Peyer's patch (tissue), 4 donors: ENCODE measurements at regions not wholly inside any gene's neighbourhood (a gene's known extent, or its start where the extent isn't known, plus 50 kb on each side); places are given as distances from the start of the nearest gene placed in this dataset.

Source experiments
- POLR2A ChIP-seq, 2 donors: fragments of 450-650 bp; IDR thresholded peaks; one replicate each; pipeline ENCODE4 v1.5.1; 2017; ENCODE audit warnings: antibody characterized with exemption in 2 of 2, mild to moderate bottlenecking in 2 of 2, moderate library complexity in 2 of 2
- TF ChIP-seq, protein P1 (sequence below), 6 experiments: fragments of 450-650 bp in 4 of 6; fragments of 200-600 bp in 2 of 6; sonication (generic) in 1 of 6; IDR thresholded peaks; one replicate each; pipeline ENCODE4 v1.5.1; 2017 to 2019; ENCODE audit warnings: antibody characterized with exemption in 6 of 6, mild to moderate bottlenecking in 3 of 6, moderate library complexity in 1 of 6

DNA sequence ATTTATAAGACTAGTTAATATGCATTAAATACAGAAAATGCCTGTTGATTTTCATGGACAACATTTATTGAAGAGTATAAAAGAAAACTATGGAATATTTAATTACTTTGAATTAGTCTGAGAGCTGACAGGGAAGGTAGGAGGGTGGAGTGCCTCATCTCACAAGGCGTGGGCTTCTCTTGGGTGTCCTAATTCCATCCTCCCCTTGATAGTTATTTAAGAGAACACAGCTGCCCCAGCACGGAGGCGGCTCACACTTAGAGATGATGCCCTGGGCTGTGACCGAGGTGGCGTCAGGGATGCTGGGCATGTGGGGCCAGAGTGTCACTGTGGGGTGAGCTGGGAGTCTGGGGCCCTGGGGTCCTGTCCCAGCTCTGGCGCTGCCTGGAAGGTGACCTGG, 493.0 kb downstream of the PTPRU start:
- TF ChIP-seq POLR2A (IDR thresholded peaks at IDR 0.05) = no peak
- TF ChIP-seq, protein P1, sequence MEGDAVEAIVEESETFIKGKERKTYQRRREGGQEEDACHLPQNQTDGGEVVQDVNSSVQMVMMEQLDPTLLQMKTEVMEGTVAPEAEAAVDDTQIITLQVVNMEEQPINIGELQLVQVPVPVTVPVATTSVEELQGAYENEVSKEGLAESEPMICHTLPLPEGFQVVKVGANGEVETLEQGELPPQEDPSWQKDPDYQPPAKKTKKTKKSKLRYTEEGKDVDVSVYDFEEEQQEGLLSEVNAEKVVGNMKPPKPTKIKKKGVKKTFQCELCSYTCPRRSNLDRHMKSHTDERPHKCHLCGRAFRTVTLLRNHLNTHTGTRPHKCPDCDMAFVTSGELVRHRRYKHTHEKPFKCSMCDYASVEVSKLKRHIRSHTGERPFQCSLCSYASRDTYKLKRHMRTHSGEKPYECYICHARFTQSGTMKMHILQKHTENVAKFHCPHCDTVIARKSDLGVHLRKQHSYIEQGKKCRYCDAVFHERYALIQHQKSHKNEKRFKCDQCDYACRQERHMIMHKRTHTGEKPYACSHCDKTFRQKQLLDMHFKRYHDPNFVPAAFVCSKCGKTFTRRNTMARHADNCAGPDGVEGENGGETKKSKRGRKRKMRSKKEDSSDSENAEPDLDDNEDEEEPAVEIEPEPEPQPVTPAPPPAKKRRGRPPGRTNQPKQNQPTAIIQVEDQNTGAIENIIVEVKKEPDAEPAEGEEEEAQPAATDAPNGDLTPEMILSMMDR (IDR thresholded peaks at IDR 0.05) = no peak
